Activated effector memory CD4-positive, alpha-beta T cell treated with anti-CD3 and anti-CD28 coated beads, Interleukin-2, amount 50 U/mL, for 16 hours (primary cell): ENCODE measurements at regions not wholly inside any gene's neighbourhood (a gene's known extent, or its start where the extent isn't known, plus 50 kb on each side); places are given as distances from the start of the nearest gene placed in this dataset.

Experiments
- DNase-seq: peaks from one replicate; pipeline ENCODE4 v3.0.0-alpha.2; 2020

GRCh38 chr6:23177806-23178205, 608.4 kb downstream of the HDGFL1 start:
- no peak for DNase-seq

- no peak for DNase-seq
Measured at GRCh38 chr6:23179994-23180393, 610.6 kb downstream of the HDGFL1 start.

- no peak for DNase-seq
Measured at GRCh38 chr6:23180504-23181293, 611.3 kb downstream of the HDGFL1 start.

GRCh38 chr6:23181356-23182110, 612.2 kb downstream of the HDGFL1 start:
- no peak for DNase-seq

- no peak for DNase-seq
Measured at GRCh38 chr6:23183846-23184245, 614.5 kb downstream of the HDGFL1 start.

- no peak for DNase-seq
Measured at GRCh38 chr6:23184351-23184750, 615.0 kb downstream of the HDGFL1 start.

- no peak for DNase-seq
Measured at GRCh38 chr6:23195487-23195886, 626.1 kb downstream of the HDGFL1 start.

- no peak for DNase-seq
Measured at GRCh38 chr6:23199541-23199940, 630.2 kb downstream of the HDGFL1 start.

- DNase-seq: no peak
Measured at GRCh38 chr6:23200946-23201345, 631.6 kb downstream of the HDGFL1 start.

- no peak for DNase-seq
Measured at GRCh38 chr6:23202207-23202606, 632.8 kb downstream of the HDGFL1 start.

- no peak for DNase-seq
Measured at GRCh38 chr6:23212398-23212797, 643.0 kb downstream of the HDGFL1 start.

- DNase-seq: no peak
Measured at GRCh38 chr6:23213193-23213592, 643.8 kb downstream of the HDGFL1 start.

- no peak for DNase-seq
Measured at GRCh38 chr6:23213651-23214050, 644.3 kb downstream of the HDGFL1 start.

GRCh38 chr6:23218751-23219150, 649.4 kb downstream of the HDGFL1 start:
- no peak for DNase-seq

- no peak for DNase-seq
Measured at GRCh38 chr6:23222724-23223123, 653.4 kb downstream of the HDGFL1 start.

GRCh38 chr6:23224540-23224939, 655.2 kb downstream of the HDGFL1 start:
- no peak for DNase-seq

- DNase-seq: no peak
Measured at GRCh38 chr6:23228439-23229024, 659.2 kb downstream of the HDGFL1 start.

GRCh38 chr6:23243854-23244253, 674.5 kb downstream of the HDGFL1 start:
- no peak for DNase-seq

GRCh38 chr6:23244300-23244699, 674.9 kb downstream of the HDGFL1 start:
- DNase-seq: no peak

GRCh38 chr6:23245572-23245971, 676.2 kb downstream of the HDGFL1 start:
- DNase-seq: no peak

- no peak for DNase-seq
Measured at GRCh38 chr6:23246896-23247295, 677.5 kb downstream of the HDGFL1 start.

- no peak for DNase-seq
Measured at GRCh38 chr6:23250556-23250955, 681.2 kb downstream of the HDGFL1 start.

- no peak for DNase-seq
Measured at GRCh38 chr6:23262864-23263263, 693.5 kb downstream of the HDGFL1 start.

GRCh38 chr6:23265270-23265669, 695.9 kb downstream of the HDGFL1 start:
- DNase-seq: no peak
